ENCODE measurements at regions not wholly inside any gene's neighbourhood (a gene's known extent, or its start where the extent isn't known, plus 50 kb on each side); places are given as distances from the start of the nearest gene placed in this dataset.

- WGBS (ENCODE audit: insufficient coverage), result 100% methylated on average over 4 of the region's 4 CpGs
- no peaks in the 10 kb centered on the region for H3K36me3 ChIP-seq (ENCODE audit: control insufficient read depth in 4 of 4, insufficient read depth in 4 of 4, low read length in 3 of 4)
- no peaks in the 10 kb centered on the region for H3K27me3 ChIP-seq (replicated peaks in 2 of 5; ENCODE audit: control insufficient read depth in 4 of 5, insufficient read depth in 5 of 5, low read length in 4 of 5)
- no peak overlapping the region for H3K4me3 ChIP-seq (ENCODE audit: control insufficient read depth in 1 of 7, extremely low read depth in 1 of 7, insufficient read depth in 4 of 7, low read depth in 2 of 7, low read length in 6 of 7)
- no peak for DNase-seq
- CTCF ChIA-PET, result no interaction called here
- H3K4me1 ChIP-seq (ENCODE audit: control extremely low read depth in 1 of 4, control insufficient read depth in 4 of 4, insufficient read depth in 4 of 4, low read length in 3 of 4), result no peaks in the 10 kb centered on the region
- no peaks in the 10 kb centered on the region for H3K9me3 ChIP-seq (ENCODE audit: control extremely low read depth in 1 of 5, control insufficient read depth in 4 of 5, insufficient read depth in 2 of 5, low read depth in 1 of 5, low read length in 4 of 5)
- POLR2A ChIA-PET, result no interaction called here
- no peak overlapping the region for H3K27ac ChIP-seq (ENCODE audit: insufficient read depth in 1 of 2, low read depth in 1 of 2, low read length in 2 of 2, poor library complexity in 1 of 2, severe bottlenecking in 2 of 2)
These were observed 50.9 kb upstream of the UBASH3B start for GRCh38 chr11:122604621-122605020.

DNA sequence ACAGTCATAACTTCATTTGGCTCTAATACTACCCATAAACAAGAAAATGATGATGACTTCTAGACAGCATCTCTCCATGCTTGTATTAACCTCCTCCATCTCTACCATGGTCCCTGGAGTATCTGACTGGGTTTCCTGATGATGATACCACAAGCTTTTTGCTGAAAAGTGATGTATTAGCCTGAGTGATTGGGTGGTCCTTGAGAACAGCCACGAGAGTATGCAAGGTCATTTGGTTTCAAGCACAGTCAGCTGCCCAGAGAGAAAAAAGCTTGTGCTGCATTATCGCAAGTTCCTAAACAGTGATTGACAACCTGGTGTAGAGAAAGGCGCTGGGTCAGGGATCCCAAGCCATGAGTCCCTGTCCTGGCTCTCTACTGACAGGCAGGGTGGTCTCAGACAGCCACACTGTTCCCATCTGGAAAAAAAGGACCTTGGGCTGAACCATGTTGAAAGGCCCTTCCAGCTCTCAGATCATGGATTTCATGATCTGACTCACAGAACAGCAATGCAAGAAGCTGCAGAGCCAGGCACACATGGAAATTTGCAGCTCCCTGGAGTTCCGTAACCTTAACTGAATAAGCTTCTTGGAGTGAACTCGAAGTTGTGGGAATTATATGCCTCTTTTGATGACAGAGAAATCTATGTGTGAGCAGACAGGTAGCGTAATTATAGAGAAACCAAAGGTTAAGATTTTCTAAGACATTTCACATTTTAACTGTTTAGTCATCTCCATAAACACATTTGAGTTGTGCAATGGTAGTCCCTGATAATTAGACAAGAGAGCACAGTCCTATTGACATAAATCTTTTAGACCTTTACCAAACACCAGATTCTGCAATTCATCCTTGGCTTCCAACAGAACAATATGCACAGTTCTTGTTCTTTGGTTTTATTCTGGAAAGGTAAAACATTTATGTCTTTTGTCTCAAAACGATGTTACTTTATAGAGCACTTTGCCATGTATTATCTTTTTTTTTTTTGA, 54.1 kb upstream of the UBASH3B start:
- DNase-seq, result no peak
- H3K27me3 ChIP-seq (replicated peaks in 2 of 5; ENCODE audit: control insufficient read depth in 4 of 5, insufficient read depth in 5 of 5, low read length in 4 of 5), result peaks cover 0 to 4% (median 0%) of the 10 kb centered on the region in 5 experiments
- no peaks in the 10 kb centered on the region for H3K36me3 ChIP-seq (ENCODE audit: control insufficient read depth in 4 of 4, insufficient read depth in 4 of 4, low read length in 3 of 4)
- H3K27ac ChIP-seq (ENCODE audit: insufficient read depth in 1 of 2, low read depth in 1 of 2, low read length in 2 of 2, poor library complexity in 1 of 2, severe bottlenecking in 2 of 2), result no peak overlapping the region
- ChIA-PET POLR2A (no interaction called here), CTCF (no interaction called here)
- no peak overlapping the region for H3K4me3 ChIP-seq (ENCODE audit: control insufficient read depth in 1 of 7, extremely low read depth in 1 of 7, insufficient read depth in 4 of 7, low read depth in 2 of 7, low read length in 6 of 7)
- no peaks in the 10 kb centered on the region for H3K4me1 ChIP-seq (ENCODE audit: control extremely low read depth in 1 of 4, control insufficient read depth in 4 of 4, insufficient read depth in 4 of 4, low read length in 3 of 4)
- WGBS (ENCODE audit: insufficient coverage), result 95% methylated on average over 4 of the region's 7 CpGs
- no peaks in the 10 kb centered on the region for H3K9me3 ChIP-seq (ENCODE audit: control extremely low read depth in 1 of 5, control insufficient read depth in 4 of 5, insufficient read depth in 2 of 5, low read depth in 1 of 5, low read length in 4 of 5)

- H3K27ac ChIP-seq (ENCODE audit: insufficient read depth in 1 of 2, low read depth in 1 of 2, low read length in 2 of 2, poor library complexity in 1 of 2, severe bottlenecking in 2 of 2), result no peak overlapping the region
- 100% methylated on average over 1 of the region's 2 CpGs for WGBS (ENCODE audit: insufficient coverage)
- CTCF ChIA-PET, result no interaction called here
- H3K27me3 ChIP-seq (replicated peaks in 2 of 5; ENCODE audit: control insufficient read depth in 4 of 5, insufficient read depth in 5 of 5, low read length in 4 of 5), result peaks cover 0 to 4% (median 0%) of the 10 kb centered on the region in 5 experiments
- no peak overlapping the region for H3K4me3 ChIP-seq (ENCODE audit: control insufficient read depth in 1 of 7, extremely low read depth in 1 of 7, insufficient read depth in 4 of 7, low read depth in 2 of 7, low read length in 6 of 7)
- POLR2A ChIA-PET, result no interaction called here
- DNase-seq, result no peak
- H3K4me1 ChIP-seq (ENCODE audit: control extremely low read depth in 1 of 4, control insufficient read depth in 4 of 4, insufficient read depth in 4 of 4, low read length in 3 of 4), result no peaks in the 10 kb centered on the region
- no peaks in the 10 kb centered on the region for H3K9me3 ChIP-seq (ENCODE audit: control extremely low read depth in 1 of 5, control insufficient read depth in 4 of 5, insufficient read depth in 2 of 5, low read depth in 1 of 5, low read length in 4 of 5)
- H3K36me3 ChIP-seq (ENCODE audit: control insufficient read depth in 4 of 4, insufficient read depth in 4 of 4, low read length in 3 of 4), result no peaks in the 10 kb centered on the region
These were observed 55.2 kb upstream of the UBASH3B start for GRCh38 chr11:122600290-122600689.

DNA sequence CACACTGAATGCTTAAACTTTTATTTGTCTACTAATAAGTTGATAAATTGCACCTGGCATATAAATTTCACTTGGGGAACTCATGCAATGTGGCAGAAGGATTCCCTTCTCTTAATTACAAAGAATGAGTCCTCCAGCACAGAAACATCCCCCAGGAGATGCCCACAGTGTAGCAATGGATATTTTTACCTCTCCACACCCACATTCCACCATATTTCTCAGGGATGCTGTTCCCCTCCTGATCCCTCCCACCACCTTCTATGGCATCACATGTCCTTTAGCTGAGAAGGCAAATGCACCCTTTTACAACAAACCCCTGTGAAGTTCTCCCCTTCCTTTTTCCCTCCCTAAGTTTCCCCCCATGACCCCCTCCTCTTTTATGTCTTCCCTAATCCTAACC, 56.1 kb upstream of the UBASH3B start:
- Histone ChIP-seq H3K27me3 (replicated peaks in 2 of 5; ENCODE audit: control insufficient read depth in 4 of 5, insufficient read depth in 5 of 5, low read length in 4 of 5) (peaks cover 0 to 4% (median 0%) of the 10 kb centered on the region in 5 experiments), H3K4me1 (ENCODE audit: control extremely low read depth in 1 of 4, control insufficient read depth in 4 of 4, insufficient read depth in 4 of 4, low read length in 3 of 4) (no peaks in the 10 kb centered on the region), H3K36me3 (ENCODE audit: control insufficient read depth in 4 of 4, insufficient read depth in 4 of 4, low read length in 3 of 4) (no peaks in the 10 kb centered on the region), H3K27ac (ENCODE audit: insufficient read depth in 1 of 2, low read depth in 1 of 2, low read length in 2 of 2, poor library complexity in 1 of 2, severe bottlenecking in 2 of 2) (no peak overlapping the region), H3K9me3 (ENCODE audit: control extremely low read depth in 1 of 5, control insufficient read depth in 4 of 5, insufficient read depth in 2 of 5, low read depth in 1 of 5, low read length in 4 of 5) (no peaks in the 10 kb centered on the region), H3K4me3 (ENCODE audit: control insufficient read depth in 1 of 7, extremely low read depth in 1 of 7, insufficient read depth in 4 of 7, low read depth in 2 of 7, low read length in 6 of 7) (no peak overlapping the region)
- DNase-seq, result no peak
- ChIA-PET CTCF (no interaction called here), POLR2A (interaction anchor here (0.6 kb wide), 1 partner anchor 510 kb away, joined by 3 read pairs; no protein-coding TSS in a partner anchor)

DNA sequence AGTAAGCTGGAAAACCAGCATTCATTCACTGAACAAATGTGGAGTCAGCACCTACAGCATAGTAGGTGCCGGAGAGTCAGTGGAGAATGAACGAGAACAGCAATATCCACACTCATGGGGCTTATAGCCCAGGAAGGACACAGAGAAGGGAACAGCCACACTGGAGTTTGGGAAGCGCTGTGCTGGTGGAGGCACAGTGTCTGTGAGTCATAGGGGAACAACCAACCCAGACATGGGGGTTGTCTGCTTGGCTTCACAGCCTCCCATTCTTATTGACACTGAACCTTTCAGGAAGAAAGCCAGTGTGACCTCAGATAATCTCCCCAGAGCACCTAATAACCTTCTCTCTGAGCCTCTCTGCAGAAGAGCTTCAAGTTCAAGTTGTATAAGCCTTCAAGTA, 56.6 kb upstream of the UBASH3B start:
- peaks cover 0 to 4% (median 0%) of the 10 kb centered on the region in 5 experiments for H3K27me3 ChIP-seq (replicated peaks in 2 of 5; ENCODE audit: control insufficient read depth in 4 of 5, insufficient read depth in 5 of 5, low read length in 4 of 5)
- no peak overlapping the region for H3K27ac ChIP-seq (ENCODE audit: insufficient read depth in 1 of 2, low read depth in 1 of 2, low read length in 2 of 2, poor library complexity in 1 of 2, severe bottlenecking in 2 of 2)
- no peaks in the 10 kb centered on the region for H3K36me3 ChIP-seq (ENCODE audit: control insufficient read depth in 4 of 4, insufficient read depth in 4 of 4, low read length in 3 of 4)
- no peak for DNase-seq
- 96% methylated on average over 3 of the region's 3 CpGs for WGBS (ENCODE audit: insufficient coverage)
- H3K4me3 ChIP-seq (ENCODE audit: control insufficient read depth in 1 of 7, extremely low read depth in 1 of 7, insufficient read depth in 4 of 7, low read depth in 2 of 7, low read length in 6 of 7), result no peak overlapping the region
- H3K4me1 ChIP-seq (ENCODE audit: control extremely low read depth in 1 of 4, control insufficient read depth in 4 of 4, insufficient read depth in 4 of 4, low read length in 3 of 4), result no peaks in the 10 kb centered on the region
- CTCF ChIA-PET, result interaction anchor here (0.9 to 1.1 kb wide), 2 partner anchors 8 to 16 kb away, joined by 3 to 4 read pairs; no protein-coding TSS in a partner anchor
- POLR2A ChIA-PET, result no interaction called here
- H3K9me3 ChIP-seq (ENCODE audit: control extremely low read depth in 1 of 5, control insufficient read depth in 4 of 5, insufficient read depth in 2 of 5, low read depth in 1 of 5, low read length in 4 of 5), result no peaks in the 10 kb centered on the region

GRCh38 chr11:122597511-122597910, 58.0 kb upstream of the UBASH3B start:
- Histone ChIP-seq H3K27ac (ENCODE audit: insufficient read depth in 1 of 2, low read depth in 1 of 2, low read length in 2 of 2, poor library complexity in 1 of 2, severe bottlenecking in 2 of 2) (no peak overlapping the region), H3K4me1 (ENCODE audit: control extremely low read depth in 1 of 4, control insufficient read depth in 4 of 4, insufficient read depth in 4 of 4, low read length in 3 of 4) (no peaks in the 10 kb centered on the region), H3K4me3 (ENCODE audit: control insufficient read depth in 1 of 7, extremely low read depth in 1 of 7, insufficient read depth in 4 of 7, low read depth in 2 of 7, low read length in 6 of 7) (no peak overlapping the region), H3K27me3 (replicated peaks in 2 of 5; ENCODE audit: control insufficient read depth in 4 of 5, insufficient read depth in 5 of 5, low read length in 4 of 5) (peaks cover 0 to 5% (median 0%) of the 10 kb centered on the region in 5 experiments), H3K9me3 (ENCODE audit: control extremely low read depth in 1 of 5, control insufficient read depth in 4 of 5, insufficient read depth in 2 of 5, low read depth in 1 of 5, low read length in 4 of 5) (no peaks in the 10 kb centered on the region), H3K36me3 (ENCODE audit: control insufficient read depth in 4 of 4, insufficient read depth in 4 of 4, low read length in 3 of 4) (no peaks in the 10 kb centered on the region)
- WGBS (ENCODE audit: insufficient coverage), result 85% methylated on average over 2 of the region's 2 CpGs
- ChIA-PET CTCF (interaction anchor here (1.0 to 1.2 kb wide), 3 partner anchors 15 to 30 kb away, joined by 3 to 4 read pairs (median 4); no protein-coding TSS in a partner anchor), POLR2A (interaction anchor here (0.6 kb wide), 1 partner anchor 258 kb away, joined by 3 read pairs; no protein-coding TSS in a partner anchor)
- DNase-seq, result no peak

- Histone ChIP-seq H3K4me1 (ENCODE audit: control extremely low read depth in 1 of 4, control insufficient read depth in 4 of 4, insufficient read depth in 4 of 4, low read length in 3 of 4) (no peaks in the 10 kb centered on the region), H3K9me3 (ENCODE audit: control extremely low read depth in 1 of 5, control insufficient read depth in 4 of 5, insufficient read depth in 2 of 5, low read depth in 1 of 5, low read length in 4 of 5) (no peaks in the 10 kb centered on the region), H3K4me3 (ENCODE audit: control insufficient read depth in 1 of 7, extremely low read depth in 1 of 7, insufficient read depth in 4 of 7, low read depth in 2 of 7, low read length in 6 of 7) (no peak overlapping the region), H3K27ac (ENCODE audit: insufficient read depth in 1 of 2, low read depth in 1 of 2, low read length in 2 of 2, poor library complexity in 1 of 2, severe bottlenecking in 2 of 2) (no peak overlapping the region), H3K36me3 (ENCODE audit: control insufficient read depth in 4 of 4, insufficient read depth in 4 of 4, low read length in 3 of 4) (no peaks in the 10 kb centered on the region), H3K27me3 (replicated peaks in 2 of 5; ENCODE audit: control insufficient read depth in 4 of 5, insufficient read depth in 5 of 5, low read length in 4 of 5) (peaks cover 0 to 5% (median 0%) of the 10 kb centered on the region in 5 experiments)
- DNase-seq, result no peak
- WGBS (ENCODE audit: insufficient coverage), result 100% methylated on average over 3 of the region's 3 CpGs
- ChIA-PET CTCF (interaction anchor here (2.2 kb wide), 1 partner anchor 14 kb away, joined by 8 read pairs; no protein-coding TSS in a partner anchor), POLR2A (no interaction called here)
These were observed 60.4 kb upstream of the UBASH3B start for GRCh38 chr11:122594986-122595645.

Measured in common myeloid progenitor, CD34-positive (primary cell).